HEK293T (cell line): ENCODE measurements at regions not wholly inside any gene's neighbourhood (a gene's known extent, or its start where the extent isn't known, plus 50 kb on each side); places are given as distances from the start of the nearest gene placed in this dataset.

Experiments
- ARNT ChIP-seq: fragments of 450-650 bp; IDR thresholded peaks from 2 replicates; pipeline ENCODE4 v1.6.1; 2017; ENCODE audit warnings: mild to moderate bottlenecking
- BHLHE40 ChIP-seq: fragments of 450-650 bp; IDR thresholded peaks from 2 replicates; pipeline ENCODE4 v1.6.1; 2016; ENCODE audit warnings: mild to moderate bottlenecking, moderate library complexity, borderline replicate concordance
- ELF4 ChIP-seq: fragments of 450-650 bp; IDR thresholded peaks from 2 replicates; pipeline ENCODE4 v1.6.1; 2017; ENCODE audit warnings: antibody characterized with exemption
- FOXA1 ChIP-seq: fragments of 450-650 bp; IDR thresholded peaks from 2 replicates; pipeline ENCODE4 v1.6.1; 2016; ENCODE audit warnings: mild to moderate bottlenecking
- FOXK2 ChIP-seq: fragments of 450-650 bp; IDR thresholded peaks from 2 replicates; pipeline ENCODE4 v1.6.1; 2016; ENCODE audit warnings: mild to moderate bottlenecking
- FOXM1 ChIP-seq: fragments of 450-650 bp; IDR thresholded peaks from 2 replicates; pipeline ENCODE4 v1.6.1; 2017; ENCODE audit warnings: mild to moderate bottlenecking, borderline replicate concordance
- HDGF ChIP-seq: fragments of 450-650 bp; IDR thresholded peaks from 2 replicates; pipeline ENCODE4 v1.6.1; 2017; ENCODE audit warnings: antibody characterized with exemption, borderline replicate concordance
- L3MBTL2 ChIP-seq: fragments of 450-650 bp; conservative IDR thresholded peaks from 2 replicates; pipeline ENCODE4 v1.6.1; 2016; ENCODE audit warnings: mild to moderate bottlenecking
- NFRKB ChIP-seq: fragments of 450-650 bp; IDR thresholded peaks from 2 replicates; pipeline ENCODE4 v1.6.1; 2016; ENCODE audit warnings: mild to moderate bottlenecking, moderate library complexity
- PKNOX1 ChIP-seq: fragments of 450-650 bp; IDR thresholded peaks from 2 replicates; pipeline ENCODE4 v1.6.1; 2016
- SP1 ChIP-seq: fragments of 450-650 bp; IDR thresholded peaks from 2 replicates; pipeline ENCODE4 v1.6.1; 2017
- SUZ12 ChIP-seq: fragments of 450-650 bp; IDR thresholded peaks from 2 replicates; pipeline ENCODE4 v1.6.1; 2016; ENCODE audit warnings: mild to moderate bottlenecking
- TARDBP ChIP-seq: fragments of 450-650 bp; IDR thresholded peaks from 2 replicates; pipeline ENCODE4 v1.6.1; 2016
- ZNF384 ChIP-seq: fragments of 450-650 bp; IDR thresholded peaks from 2 replicates; pipeline ENCODE4 v1.6.1; 2016

GRCh38 chr12:94748726-94749421 lies 98.5 kb upstream of the TMCC3 start:
- TF ChIP-seq SP1 (no peak), TARDBP (no peak), PKNOX1 (no peak), L3MBTL2 (no peak), FOXA1 (no peak), BHLHE40 (no peak), ARNT (no peak), ELF4 (no peak), FOXM1 (no peak), NFRKB (no peak), HDGF (no peak), FOXK2 (no peak), ZNF384 (no peak), SUZ12 (no peak)
